ENCODE measurements at regions not wholly inside any gene's neighbourhood (a gene's known extent, or its start where the extent isn't known, plus 50 kb on each side); places are given as distances from the start of the nearest gene placed in this dataset.

GRCh38 chr3:40920041-40920440 is 279.3 kb upstream of the CTNNB1 start:
- Histone ChIP-seq H3K9ac (ENCODE audit: low read length) (no peak overlapping the region), H3K4me1 (ENCODE audit: control insufficient read depth, insufficient read depth, low read length) (peaks cover 27% of the 10 kb centered on the region), H3K36me3 (ENCODE audit: control insufficient read depth, insufficient read depth, low read length) (no peaks in the 10 kb centered on the region), H3K9me3 (ENCODE audit: control insufficient read depth, low read length) (no peaks in the 10 kb centered on the region), H3K27me3 (ENCODE audit: control insufficient read depth, insufficient read depth, low read length) (no peaks in the 10 kb centered on the region), H3K4me3 (ENCODE audit: low read length) (no peak overlapping the region)

GRCh38 chr3:40921251-40921650 is 278.1 kb upstream of the CTNNB1 start:
- no peaks in the 10 kb centered on the region for H3K27me3 ChIP-seq (ENCODE audit: control insufficient read depth, insufficient read depth, low read length)
- peaks cover 31% of the 10 kb centered on the region for H3K4me1 ChIP-seq (ENCODE audit: control insufficient read depth, insufficient read depth, low read length)
- no peak overlapping the region for H3K4me3 ChIP-seq (ENCODE audit: low read length)
- no peak overlapping the region for H3K9ac ChIP-seq (ENCODE audit: low read length)
- H3K9me3 ChIP-seq (ENCODE audit: control insufficient read depth, low read length), result no peaks in the 10 kb centered on the region
- H3K36me3 ChIP-seq (ENCODE audit: control insufficient read depth, insufficient read depth, low read length), result no peaks in the 10 kb centered on the region

DNA sequence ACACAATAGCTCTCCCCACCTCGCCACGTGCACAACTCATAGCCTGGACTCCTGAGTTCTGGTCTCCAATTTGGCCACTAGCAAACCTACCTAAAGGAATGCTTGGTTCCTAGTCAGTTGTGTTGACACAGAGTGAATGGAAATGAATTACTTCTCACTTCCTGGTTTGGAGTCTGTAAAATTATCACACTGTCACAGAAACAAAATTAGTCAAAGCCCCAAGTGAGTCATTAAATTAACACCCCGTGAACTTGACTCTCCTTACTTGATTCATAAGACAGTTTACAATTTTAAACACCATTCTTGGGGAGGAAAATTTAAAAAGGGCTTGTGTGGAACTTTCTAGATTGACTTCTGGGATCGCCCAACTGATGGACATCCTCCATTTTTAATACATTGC is 276.2 kb upstream of the CTNNB1 start:
- peaks cover 31% of the 10 kb centered on the region for H3K4me1 ChIP-seq (ENCODE audit: control insufficient read depth, insufficient read depth, low read length)
- H3K27me3 ChIP-seq (ENCODE audit: control insufficient read depth, insufficient read depth, low read length), result no peaks in the 10 kb centered on the region
- H3K4me3 ChIP-seq (ENCODE audit: low read length), result no peak overlapping the region

GRCh38 chr3:40923651-40924050 is 275.7 kb upstream of the CTNNB1 start:
- no peak overlapping the region for H3K4me3 ChIP-seq (ENCODE audit: low read length)
- H3K36me3 ChIP-seq (ENCODE audit: control insufficient read depth, insufficient read depth, low read length), result no peaks in the 10 kb centered on the region
- H3K4me1 ChIP-seq (ENCODE audit: control insufficient read depth, insufficient read depth, low read length), result peaks cover 31% of the 10 kb centered on the region
- H3K27me3 ChIP-seq (ENCODE audit: control insufficient read depth, insufficient read depth, low read length), result no peaks in the 10 kb centered on the region
- no peaks in the 10 kb centered on the region for H3K9me3 ChIP-seq (ENCODE audit: control insufficient read depth, low read length)
- H3K9ac ChIP-seq (ENCODE audit: low read length), result no peak overlapping the region

More for the DNA sequence above, 276.2 kb upstream of the CTNNB1 start:
- H3K9me3 ChIP-seq (ENCODE audit: control insufficient read depth, low read length), result no peaks in the 10 kb centered on the region
- no peak overlapping the region for H3K9ac ChIP-seq (ENCODE audit: low read length)
- H3K36me3 ChIP-seq (ENCODE audit: control insufficient read depth, insufficient read depth, low read length), result no peaks in the 10 kb centered on the region

- no peaks in the 10 kb centered on the region for H3K36me3 ChIP-seq (ENCODE audit: control insufficient read depth, insufficient read depth, low read length)
- no peaks in the 10 kb centered on the region for H3K9me3 ChIP-seq (ENCODE audit: control insufficient read depth, low read length)
- H3K4me3 ChIP-seq (ENCODE audit: low read length), result no peak overlapping the region
- no peak overlapping the region for H3K9ac ChIP-seq (ENCODE audit: low read length)
- H3K4me1 ChIP-seq (ENCODE audit: control insufficient read depth, insufficient read depth, low read length), result peaks cover 31% of the 10 kb centered on the region
- H3K27me3 ChIP-seq (ENCODE audit: control insufficient read depth, insufficient read depth, low read length), result no peaks in the 10 kb centered on the region
These were observed 274.7 kb upstream of the CTNNB1 start for GRCh38 chr3:40924559-40925141.

DNA sequence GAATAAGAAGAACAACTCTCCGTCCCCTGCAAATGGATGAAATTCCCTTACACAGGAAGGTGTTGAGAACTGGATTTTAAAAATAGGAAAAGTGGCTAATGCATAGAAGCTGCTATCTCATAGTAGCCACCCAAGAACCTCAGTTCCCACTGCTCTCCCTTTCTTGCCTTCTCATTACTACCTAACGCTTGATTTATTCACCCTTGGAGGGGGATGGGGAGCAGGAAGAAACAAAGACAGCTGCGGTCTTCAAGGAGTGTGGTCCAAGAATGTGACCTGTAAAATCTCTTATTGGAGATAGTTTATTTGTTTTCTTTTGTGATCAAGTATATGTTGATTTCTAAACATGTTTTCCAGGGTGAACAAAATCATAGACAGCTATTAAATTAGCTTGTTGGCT is 274.1 kb upstream of the CTNNB1 start:
- H3K36me3 ChIP-seq (ENCODE audit: control insufficient read depth, insufficient read depth, low read length), result no peaks in the 10 kb centered on the region
- H3K9ac ChIP-seq (ENCODE audit: low read length), result no peak overlapping the region
- H3K9me3 ChIP-seq (ENCODE audit: control insufficient read depth, low read length), result no peaks in the 10 kb centered on the region
- no peak overlapping the region for H3K4me3 ChIP-seq (ENCODE audit: low read length)
- H3K4me1 ChIP-seq (ENCODE audit: control insufficient read depth, insufficient read depth, low read length), result peaks cover 33% of the 10 kb centered on the region
- no peaks in the 10 kb centered on the region for H3K27me3 ChIP-seq (ENCODE audit: control insufficient read depth, insufficient read depth, low read length)

GRCh38 chr3:40930131-40930538 is 269.2 kb upstream of the CTNNB1 start:
- Histone ChIP-seq H3K36me3 (ENCODE audit: control insufficient read depth, insufficient read depth, low read length) (no peaks in the 10 kb centered on the region), H3K27me3 (ENCODE audit: control insufficient read depth, insufficient read depth, low read length) (no peaks in the 10 kb centered on the region), H3K9ac (ENCODE audit: low read length) (no peak overlapping the region), H3K4me1 (ENCODE audit: control insufficient read depth, insufficient read depth, low read length) (peaks cover 13% of the 10 kb centered on the region), H3K4me3 (ENCODE audit: low read length) (no peak overlapping the region), H3K9me3 (ENCODE audit: control insufficient read depth, low read length) (no peaks in the 10 kb centered on the region)

DNA sequence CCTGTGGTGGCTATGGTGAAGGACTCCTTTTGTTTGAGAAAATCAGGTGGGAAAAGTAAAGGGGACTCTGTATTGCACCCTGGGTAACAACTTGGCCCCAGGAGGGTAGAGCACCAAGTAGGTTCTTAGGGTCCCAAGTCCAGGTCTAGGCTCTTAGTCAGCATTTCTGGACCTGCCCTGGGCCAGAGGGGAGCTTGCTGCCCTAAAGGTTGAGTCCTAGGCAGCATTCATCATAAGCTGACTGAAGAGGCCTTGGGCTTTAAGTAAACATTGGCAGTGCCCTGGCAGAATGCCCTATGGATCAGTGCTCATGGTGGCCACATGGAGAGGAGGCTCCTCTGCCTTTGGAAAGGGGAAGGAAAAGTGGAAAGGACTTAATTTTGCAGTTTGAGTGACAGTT is 268.5 kb upstream of the CTNNB1 start:
- Histone ChIP-seq H3K36me3 (ENCODE audit: control insufficient read depth, insufficient read depth, low read length) (no peaks in the 10 kb centered on the region), H3K4me3 (ENCODE audit: low read length) (no peak overlapping the region), H3K9ac (ENCODE audit: low read length) (no peak overlapping the region), H3K9me3 (ENCODE audit: control insufficient read depth, low read length) (no peaks in the 10 kb centered on the region), H3K4me1 (ENCODE audit: control insufficient read depth, insufficient read depth, low read length) (peaks cover 10% of the 10 kb centered on the region), H3K27me3 (ENCODE audit: control insufficient read depth, insufficient read depth, low read length) (no peaks in the 10 kb centered on the region)

DNA sequence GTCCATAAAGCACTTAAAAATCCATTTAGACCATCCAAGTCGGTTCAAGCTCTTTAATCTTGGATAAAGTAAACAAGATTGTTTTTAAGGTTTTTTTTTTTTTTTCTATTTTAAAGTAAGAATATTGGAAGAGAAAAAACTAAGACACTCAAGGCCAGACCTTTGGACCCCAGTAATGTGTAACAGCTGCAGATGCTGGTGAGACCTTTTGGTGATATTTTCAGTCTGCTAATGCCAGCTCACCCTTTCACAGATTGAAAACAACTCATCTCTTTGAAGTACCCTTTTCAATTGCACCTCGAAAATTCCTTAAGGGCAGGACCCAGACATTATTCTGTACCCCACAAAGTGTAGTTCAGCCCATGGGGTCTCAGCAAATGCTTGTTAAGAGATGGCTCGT is 260.7 kb upstream of the CTNNB1 start:
- no peaks in the 10 kb centered on the region for H3K36me3 ChIP-seq (ENCODE audit: control insufficient read depth, insufficient read depth, low read length)
- H3K4me3 ChIP-seq (ENCODE audit: low read length), result no peak overlapping the region
- no peaks in the 10 kb centered on the region for H3K27me3 ChIP-seq (ENCODE audit: control insufficient read depth, insufficient read depth, low read length)
- H3K9ac ChIP-seq (ENCODE audit: low read length), result no peak overlapping the region
- H3K9me3 ChIP-seq (ENCODE audit: control insufficient read depth, low read length), result no peaks in the 10 kb centered on the region
- peaks cover 17% of the 10 kb centered on the region for H3K4me1 ChIP-seq (ENCODE audit: control insufficient read depth, insufficient read depth, low read length)

- H3K9me3 ChIP-seq (ENCODE audit: control insufficient read depth, low read length), result no peaks in the 10 kb centered on the region
- H3K36me3 ChIP-seq (ENCODE audit: control insufficient read depth, insufficient read depth, low read length), result no peaks in the 10 kb centered on the region
These were observed 260.1 kb upstream of the CTNNB1 start for GRCh38 chr3:40939030-40939740.

GRCh38 chr3:40939741-40940130 is 259.6 kb upstream of the CTNNB1 start:
- Histone ChIP-seq H3K36me3 (ENCODE audit: control insufficient read depth, insufficient read depth, low read length) (no peaks in the 10 kb centered on the region), H3K4me3 (ENCODE audit: low read length) (no peak overlapping the region), H3K27me3 (ENCODE audit: control insufficient read depth, insufficient read depth, low read length) (no peaks in the 10 kb centered on the region), H3K4me1 (ENCODE audit: control insufficient read depth, insufficient read depth, low read length) (peaks cover 17% of the 10 kb centered on the region), H3K9me3 (ENCODE audit: control insufficient read depth, low read length) (no peaks in the 10 kb centered on the region), H3K9ac (ENCODE audit: low read length) (no peak overlapping the region)

More at GRCh38 chr3:40939030-40939740, 260.1 kb upstream of the CTNNB1 start:
- Histone ChIP-seq H3K27me3 (ENCODE audit: control insufficient read depth, insufficient read depth, low read length) (no peaks in the 10 kb centered on the region), H3K9ac (ENCODE audit: low read length) (no peak overlapping the region), H3K4me3 (ENCODE audit: low read length) (no peak overlapping the region), H3K4me1 (ENCODE audit: control insufficient read depth, insufficient read depth, low read length) (peaks cover 17% of the 10 kb centered on the region)

- Histone ChIP-seq H3K9me3 (ENCODE audit: control insufficient read depth, low read length) (no peaks in the 10 kb centered on the region), H3K4me3 (ENCODE audit: low read length) (no peak overlapping the region), H3K36me3 (ENCODE audit: control insufficient read depth, insufficient read depth, low read length) (no peaks in the 10 kb centered on the region), H3K9ac (ENCODE audit: low read length) (no peak overlapping the region), H3K27me3 (ENCODE audit: control insufficient read depth, insufficient read depth, low read length) (no peaks in the 10 kb centered on the region), H3K4me1 (ENCODE audit: control insufficient read depth, insufficient read depth, low read length) (peaks cover 17% of the 10 kb centered on the region)
These were observed 258.7 kb upstream of the CTNNB1 start for GRCh38 chr3:40940651-40941050.

Measured in mucosa of stomach (tissue), 1 donor.